ENCODE measurements at regions not wholly inside any gene's neighbourhood (a gene's known extent, or its start where the extent isn't known, plus 50 kb on each side); places are given as distances from the start of the nearest gene placed in this dataset.

- Histone ChIP-seq H3K23me2 (ENCODE audit: low read depth, low read length) (no peaks in the 10 kb centered on the region), H2BK15ac (ENCODE audit: low read length) (no peak overlapping the region), H3K36me3 (ENCODE audit: control insufficient read depth in 2 of 4, insufficient read depth in 4 of 4, low read length in 3 of 4) (no peaks in the 10 kb centered on the region), H4K91ac (replicated peaks; ENCODE audit: insufficient read length, low read length) (no peak overlapping the region), H3K18ac (ENCODE audit: extremely low read depth, low read length) (no peak overlapping the region; the same call in 1 of the 2 replicates), H4K8ac (ENCODE audit: extremely low read depth, insufficient read depth, low read length) (peak overlapping the region; percentile 28), H3K14ac (ENCODE audit: insufficient read length) (no peak overlapping the region), H3K4me2 (ENCODE audit: insufficient read depth in 1 of 2, low read depth in 2 of 2, low read length in 2 of 2) (no peak overlapping the region), H3K4me3 (ENCODE audit: extremely low read depth in 1 of 4, insufficient read depth in 2 of 4, low read depth in 3 of 4, low read length in 4 of 4) (no peak overlapping the region), H2BK12ac (ENCODE audit: low read depth, low read length) (no peak overlapping the region), H3K4me1 (replicated peaks in 1 of 4; ENCODE audit: control insufficient read depth in 3 of 4, insufficient read depth in 4 of 4, low read length in 3 of 4) (peaks cover 1 to 13% (median 10%) of the 10 kb centered on the region in 4 experiments), H3K27me3 (replicated peaks in 1 of 4; ENCODE audit: control insufficient read depth in 3 of 4, extremely low read depth in 1 of 4, insufficient read depth in 3 of 4, low read length in 3 of 4) (peaks cover 0 to 4% (median 2%) of the 10 kb centered on the region in 4 experiments; a peak in 4 of 7 replicates), H3K9me3 (ENCODE audit: insufficient read depth in 2 of 2, low read depth in 1 of 2, low read length in 1 of 2) (no peaks in the 10 kb centered on the region), H2BK20ac (ENCODE audit: low read length) (no peak overlapping the region), H3K79me2 (ENCODE audit: control insufficient read depth in 1 of 2, insufficient read depth in 2 of 2, low read length in 2 of 2) (no peaks in the 10 kb centered on the region), H2AFZ (ENCODE audit: low read length) (no peak overlapping the region), H4K20me1 (replicated peaks in 1 of 2; ENCODE audit: control insufficient read depth in 1 of 2, insufficient read depth in 2 of 2, low read length in 2 of 2) (no peaks in the 10 kb centered on the region), H3K27ac (ENCODE audit: low read depth, low read length) (no peak overlapping the region), H3K79me1 (ENCODE audit: low read depth, low read length) (no peaks in the 10 kb centered on the region), H2AK5ac (ENCODE audit: low read depth, low read length) (no peak overlapping the region), H2BK120ac (replicated peaks; ENCODE audit: low read depth, low read length) (no peak overlapping the region), H3K9ac (replicated peaks in 1 of 4; ENCODE audit: extremely low read depth in 1 of 4, low read depth in 3 of 4, low read length in 3 of 4) (no peak overlapping the region), H2BK5ac (ENCODE audit: low read depth, low read length) (no peak overlapping the region), H3K23ac (ENCODE audit: insufficient read length) (no peak overlapping the region), H4K5ac (ENCODE audit: insufficient read length, low read depth, low read length) (no peak overlapping the region), H3K4ac (replicated peaks; ENCODE audit: insufficient read length, low read depth, low read length) (no peak overlapping the region), H3K56ac (replicated peaks; ENCODE audit: insufficient read length, low read depth, low read length) (no peak overlapping the region)
- no peak for DNase-seq (ENCODE audit: low read depth in 1 of 2, low spot score in 2 of 2)
- ChIA-PET POLR2A (ENCODE audit: partially characterized antibody) (no interaction called here), CTCF (ENCODE audit: partially characterized antibody) (interaction anchor here (0.9 to 1.5 kb wide), 4 partner anchors 12 to 198 kb away, joined by 3 to 5 read pairs (median 4); no protein-coding TSS in a partner anchor)
- 77% methylated on average over 5 of the region's 5 CpGs; no CpG with 5 or more reads in 1 of the 2 experiments for WGBS, 2 experiments (ENCODE audit: extremely low coverage in 1 of 2, insufficient coverage in 1 of 2, insufficient read length in 1 of 2, insufficient replicate concordance in 2 of 2, low coverage in 1 of 2, low lambda C conversion rate in 2 of 2, missing lambda C conversion rate in 1 of 2)
- TF ChIP-seq TAF7 (optimal IDR thresholded peaks at IDR 0.05; ENCODE audit: borderline replicate concordance, low read depth, low read length): no peak
- TF ChIP-seq SAP30 (IDR thresholded peaks at IDR 0.05; ENCODE audit: insufficient read depth, insufficient replicate concordance, low read length): no peak
- no peak for TF ChIP-seq PHF8 (conservative IDR thresholded peaks at IDR 0.05; ENCODE audit: low read depth, low read length)
- TF ChIP-seq RXRA (IDR thresholded peaks at IDR 0.05; ENCODE audit: insufficient read depth, low read depth, low read length): no peak
- no peak for TF ChIP-seq KDM1A (IDR thresholded peaks at IDR 0.05; ENCODE audit: borderline replicate concordance, low read length)
- TF ChIP-seq KDM5A (IDR thresholded peaks at IDR 0.05; ENCODE audit: low read length): no peak
- no peak for TF ChIP-seq MAFK (IDR thresholded peaks at IDR 0.05; ENCODE audit: low read depth, low read length)
- TF ChIP-seq NRF1 (IDR thresholded peaks at IDR 0.05; ENCODE audit: low read depth, low read length): no peak
- FAIRE-seq: no peak
Observed at GRCh38 chr17:36845916-36846315, 91.4 kb upstream of the LHX1 start.
